ENCODE measurements at regions not wholly inside any gene's neighbourhood (a gene's known extent, or its start where the extent isn't known, plus 50 kb on each side); places are given as distances from the start of the nearest gene placed in this dataset.

DNA sequence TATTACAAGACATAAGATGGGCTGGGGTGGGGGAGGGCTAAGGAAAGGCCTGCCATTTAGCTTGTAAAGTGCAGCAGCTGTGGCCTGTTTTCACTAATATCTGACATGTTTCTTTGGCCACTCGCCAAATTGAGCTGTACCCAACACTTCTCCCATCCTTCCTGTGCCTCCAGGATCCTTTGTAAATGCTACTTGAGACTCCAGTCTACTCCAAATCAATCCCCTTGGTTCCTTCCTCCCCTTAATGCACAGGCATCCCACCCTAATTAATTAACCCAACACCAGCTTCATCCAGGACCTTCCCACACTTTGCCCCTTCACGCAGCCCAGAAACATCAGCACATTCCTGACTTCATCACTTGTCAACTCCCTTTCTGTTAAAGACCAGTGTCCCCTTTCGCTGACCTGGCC, 55.0 kb upstream of the TCF21 start:
- H3K4me3 ChIP-seq (ENCODE audit: low read depth, low read length): no peak overlapping the region
- DNase-seq (ENCODE audit: low read depth): no peak
- no peaks in the 10 kb centered on the region for H3K36me3 ChIP-seq (ENCODE audit: control insufficient read depth, insufficient read depth, low read length)
- TF ChIP-seq, protein P1, sequence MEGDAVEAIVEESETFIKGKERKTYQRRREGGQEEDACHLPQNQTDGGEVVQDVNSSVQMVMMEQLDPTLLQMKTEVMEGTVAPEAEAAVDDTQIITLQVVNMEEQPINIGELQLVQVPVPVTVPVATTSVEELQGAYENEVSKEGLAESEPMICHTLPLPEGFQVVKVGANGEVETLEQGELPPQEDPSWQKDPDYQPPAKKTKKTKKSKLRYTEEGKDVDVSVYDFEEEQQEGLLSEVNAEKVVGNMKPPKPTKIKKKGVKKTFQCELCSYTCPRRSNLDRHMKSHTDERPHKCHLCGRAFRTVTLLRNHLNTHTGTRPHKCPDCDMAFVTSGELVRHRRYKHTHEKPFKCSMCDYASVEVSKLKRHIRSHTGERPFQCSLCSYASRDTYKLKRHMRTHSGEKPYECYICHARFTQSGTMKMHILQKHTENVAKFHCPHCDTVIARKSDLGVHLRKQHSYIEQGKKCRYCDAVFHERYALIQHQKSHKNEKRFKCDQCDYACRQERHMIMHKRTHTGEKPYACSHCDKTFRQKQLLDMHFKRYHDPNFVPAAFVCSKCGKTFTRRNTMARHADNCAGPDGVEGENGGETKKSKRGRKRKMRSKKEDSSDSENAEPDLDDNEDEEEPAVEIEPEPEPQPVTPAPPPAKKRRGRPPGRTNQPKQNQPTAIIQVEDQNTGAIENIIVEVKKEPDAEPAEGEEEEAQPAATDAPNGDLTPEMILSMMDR (IDR thresholded peaks at IDR 0.05; ENCODE audit: insufficient read depth, low read length, poor library complexity, severe bottlenecking): no peak
- no peaks in the 10 kb centered on the region for H3K27me3 ChIP-seq (ENCODE audit: control insufficient read depth, insufficient read depth, low read length)

DNA sequence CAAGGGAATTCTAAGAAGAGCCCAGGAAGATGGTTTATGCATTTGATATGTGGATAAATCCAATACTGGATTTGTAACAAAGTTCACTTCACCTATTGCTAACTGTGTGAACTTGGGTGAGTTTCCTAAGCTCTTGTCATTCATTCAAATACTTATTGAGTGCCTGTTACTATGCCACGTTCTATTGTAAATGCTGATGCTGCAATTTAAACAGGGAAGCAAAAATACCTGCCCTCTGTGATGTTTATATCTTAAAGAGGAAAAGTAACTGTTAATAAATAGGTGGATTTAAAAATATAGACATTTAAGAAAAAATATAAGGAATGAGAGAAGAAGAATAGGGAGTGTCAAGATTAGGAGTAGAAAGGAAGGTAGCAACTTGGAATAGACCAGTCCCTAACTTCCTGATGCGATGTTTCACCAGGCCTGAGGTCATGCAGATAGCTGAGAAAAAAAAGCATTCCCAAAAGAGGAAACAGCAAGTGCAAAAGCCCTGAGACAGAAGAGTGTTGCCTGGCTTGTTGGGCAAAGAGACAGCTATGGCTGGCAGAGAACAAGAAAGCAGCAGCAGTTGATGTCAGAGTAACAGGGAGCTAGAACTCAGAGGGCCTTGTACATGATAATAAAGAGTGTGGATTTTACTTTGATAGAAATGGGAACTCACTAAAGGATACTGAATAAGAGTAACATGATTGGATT, 54.3 kb upstream of the TCF21 start:
- Histone ChIP-seq H3K36me3 (ENCODE audit: control insufficient read depth, insufficient read depth, low read length) (no peaks in the 10 kb centered on the region), H3K4me3 (ENCODE audit: low read depth, low read length) (no peak overlapping the region), H3K27me3 (ENCODE audit: control insufficient read depth, insufficient read depth, low read length) (no peaks in the 10 kb centered on the region)
- DNase-seq (ENCODE audit: low read depth): no peak
- TF ChIP-seq, protein P1 (IDR thresholded peaks at IDR 0.05; ENCODE audit: insufficient read depth, low read length, poor library complexity, severe bottlenecking): no peak

DNA sequence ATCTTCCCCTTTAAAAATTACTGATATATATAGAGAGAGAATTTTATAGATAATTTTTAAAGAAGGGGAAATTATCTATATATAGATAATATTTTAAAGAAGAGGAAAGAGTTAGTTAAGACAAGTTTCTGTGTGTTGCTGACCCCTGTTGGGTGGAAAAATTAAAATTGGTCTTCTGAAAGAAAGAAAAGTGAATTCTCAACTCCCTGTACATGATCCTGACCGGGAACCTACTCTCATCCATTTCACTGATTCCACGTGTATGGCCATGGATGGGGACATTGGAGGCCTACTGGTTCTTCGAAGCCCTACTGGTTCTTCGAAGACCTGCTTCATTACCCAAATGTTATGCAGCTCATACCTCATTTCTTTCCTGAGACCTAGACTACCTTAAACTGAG, 53.0 kb upstream of the TCF21 start:
- no peaks in the 10 kb centered on the region for H3K36me3 ChIP-seq (ENCODE audit: control insufficient read depth, insufficient read depth, low read length)
- TF ChIP-seq, protein P1 (IDR thresholded peaks at IDR 0.05; ENCODE audit: insufficient read depth, low read length, poor library complexity, severe bottlenecking): no peak
- no peaks in the 10 kb centered on the region for H3K27me3 ChIP-seq (ENCODE audit: control insufficient read depth, insufficient read depth, low read length)
- no peak overlapping the region for H3K4me3 ChIP-seq (ENCODE audit: low read depth, low read length)
- DNase-seq (ENCODE audit: low read depth): no peak

DNA sequence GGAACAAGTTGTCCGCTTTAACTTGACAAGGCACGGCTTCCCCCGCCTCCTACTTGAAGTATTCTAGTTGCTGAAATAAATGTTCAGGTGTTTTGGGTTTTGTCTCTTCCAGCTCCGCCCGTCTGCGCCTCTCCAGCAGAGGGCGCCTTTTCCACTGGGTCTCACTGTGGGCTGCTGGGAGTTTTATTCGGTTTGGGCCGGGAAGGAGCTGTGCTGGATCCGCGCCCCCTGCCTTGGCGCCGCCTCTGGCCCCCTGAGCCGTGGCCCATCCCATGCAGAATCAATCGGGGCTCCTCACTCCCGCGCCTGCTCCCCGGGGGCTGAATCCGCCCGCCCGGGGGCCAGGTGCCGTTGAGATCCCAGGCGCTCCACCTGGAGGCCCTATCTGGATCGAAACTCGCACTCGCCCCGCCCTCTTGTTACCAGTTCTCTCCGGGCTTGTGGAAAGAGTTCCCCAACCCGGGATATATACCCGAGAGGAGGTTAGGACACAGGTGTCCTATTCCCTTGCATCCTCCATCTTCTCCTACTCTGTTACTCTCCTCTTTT, 51.0 kb upstream of the TCF21 start:
- TF ChIP-seq, protein P1 (IDR thresholded peaks at IDR 0.05; ENCODE audit: insufficient read depth, low read length, poor library complexity, severe bottlenecking): peak; percentile 85
- Histone ChIP-seq H3K36me3 (ENCODE audit: control insufficient read depth, insufficient read depth, low read length) (no peaks in the 10 kb centered on the region), H3K27me3 (ENCODE audit: control insufficient read depth, insufficient read depth, low read length) (no peaks in the 10 kb centered on the region), H3K4me3 (ENCODE audit: low read depth, low read length) (peak overlapping the region; percentile 50)
- peak; percentile 5 for DNase-seq (ENCODE audit: low read depth)

All from kidney epithelial cell (primary cell).